ENCODE measurements at regions not wholly inside any gene's neighbourhood (a gene's known extent, or its start where the extent isn't known, plus 50 kb on each side); places are given as distances from the start of the nearest gene placed in this dataset.
"Not testable (repeated sequence)": the region's sequence is repeated elsewhere in the genome, so short reads cannot be mapped to it uniquely, and the experiment has no call there.

- TF ChIP-seq CTCF (IDR thresholded peaks at IDR 0.05): no peak
- Histone ChIP-seq H3K36me3 (no peaks in the 10 kb centered on the region), H3K4me1 (no peaks in the 10 kb centered on the region), H3K27ac (no peak overlapping the region), H3K9me3 (no peaks in the 10 kb centered on the region), H3K27me3 (no peaks in the 10 kb centered on the region), H3K4me3 (no peak overlapping the region)
- in situ Hi-C loops (cut with MboI; ENCODE audit: low pct_ligation_motif_present in 1 of 4, low pct_unique_long_range_greater_than_20kb in 1 of 4, low sequenced_read_pairs in 3 of 4): no loop called here
- no peak for DNase-seq
- intact Hi-C loops (cut with DNase I; ENCODE audit: low total_unique reads): no loop called here
- 66 to 72% methylated on average over 3 of the region's 3 CpGs for WGBS, 2 donors (ENCODE audit: low coverage in 1 of 2)
Observed at GRCh38 chr9:81312346-81312745, 377.0 kb downstream of the TLE1 start.

GRCh38 chr9:81308404-81308803 is 380.9 kb downstream of the TLE1 start:
- intact Hi-C loops (cut with DNase I; ENCODE audit: low total_unique reads): no loop called here
- WGBS, 2 donors (ENCODE audit: low coverage in 1 of 2): 68 to 70% methylated on average over 1 to 4 of the region's 4 CpGs
- in situ Hi-C loops (cut with MboI; ENCODE audit: low pct_ligation_motif_present in 1 of 4, low pct_unique_long_range_greater_than_20kb in 1 of 4, low sequenced_read_pairs in 3 of 4): no loop called here
- H3K27me3 ChIP-seq: no peaks in the 10 kb centered on the region
- no peaks in the 10 kb centered on the region for H3K9me3 ChIP-seq
- H3K27ac ChIP-seq: no peak overlapping the region
- H3K4me3 ChIP-seq: no peak overlapping the region
- DNase-seq: no peak
- no peaks in the 10 kb centered on the region for H3K4me1 ChIP-seq
- H3K36me3 ChIP-seq: no peaks in the 10 kb centered on the region
- TF ChIP-seq CTCF (IDR thresholded peaks at IDR 0.05): no peak
- no peak for TF ChIP-seq POLR2A (IDR thresholded peaks at IDR 0.05)
- no peak for TF ChIP-seq POLR2AphosphoS5 (IDR thresholded peaks at IDR 0.05)
- TF ChIP-seq EP300 (IDR thresholded peaks at IDR 0.05; ENCODE audit: low read depth): no peak

- H3K36me3 ChIP-seq; DNase-seq; H3K27me3 ChIP-seq; H3K4me1 ChIP-seq; in situ Hi-C loops (cut with MboI; ENCODE audit: low pct_ligation_motif_present in 1 of 4, low pct_unique_long_range_greater_than_20kb in 1 of 4, low sequenced_read_pairs in 3 of 4); H3K9me3 ChIP-seq; intact Hi-C loops (cut with DNase I; ENCODE audit: low total_unique reads); H3K4me3 ChIP-seq; H3K27ac ChIP-seq: not testable (repeated sequence)
- WGBS, 2 donors (ENCODE audit: low coverage in 1 of 2): 69 to 75% methylated on average over 4 to 5 of the region's 5 CpGs
Observed at GRCh38 chr9:81307791-81308190, 381.6 kb downstream of the TLE1 start.

- no peaks in the 10 kb centered on the region for H3K27me3 ChIP-seq
- H3K4me3 ChIP-seq: no peak overlapping the region
- WGBS, 2 donors (ENCODE audit: low coverage in 1 of 2): 77 to 79% methylated on average over 6 of the region's 6 CpGs
- no peak overlapping the region for H3K27ac ChIP-seq
- in situ Hi-C loops (cut with MboI; ENCODE audit: low pct_ligation_motif_present in 1 of 4, low pct_unique_long_range_greater_than_20kb in 1 of 4, low sequenced_read_pairs in 3 of 4): no loop called here
- no peaks in the 10 kb centered on the region for H3K4me1 ChIP-seq
- intact Hi-C loops (cut with DNase I; ENCODE audit: low total_unique reads): no loop called here
- no peaks in the 10 kb centered on the region for H3K9me3 ChIP-seq
- no peak for DNase-seq
- H3K36me3 ChIP-seq: no peaks in the 10 kb centered on the region
- TF ChIP-seq EP300 (IDR thresholded peaks at IDR 0.05; ENCODE audit: low read depth) (no peak), CTCF (IDR thresholded peaks at IDR 0.05) (no peak), POLR2A (IDR thresholded peaks at IDR 0.05) (no peak), POLR2AphosphoS5 (IDR thresholded peaks at IDR 0.05) (no peak)
Observed at GRCh38 chr9:81305561-81306182, 383.7 kb downstream of the TLE1 start.

GRCh38 chr9:81303658-81304057 is 385.7 kb downstream of the TLE1 start:
- intact Hi-C loops (cut with DNase I; ENCODE audit: low total_unique reads): no loop called here
- no peak for TF ChIP-seq POLR2AphosphoS5 (IDR thresholded peaks at IDR 0.05)
- no peak for TF ChIP-seq POLR2A (IDR thresholded peaks at IDR 0.05)
- TF ChIP-seq EP300 (IDR thresholded peaks at IDR 0.05; ENCODE audit: low read depth): no peak
- TF ChIP-seq CTCF (IDR thresholded peaks at IDR 0.05): no peak
- no peak for DNase-seq
- Histone ChIP-seq H3K4me1 (no peaks in the 10 kb centered on the region), H3K27me3 (no peaks in the 10 kb centered on the region), H3K4me3 (no peak overlapping the region), H3K9me3 (no peaks in the 10 kb centered on the region), H3K27ac (no peak overlapping the region), H3K36me3 (no peaks in the 10 kb centered on the region)
- 40 to 52% methylated on average over 3 to 5 of the region's 5 CpGs for WGBS, 2 donors (ENCODE audit: low coverage in 1 of 2)
- in situ Hi-C loops (cut with MboI; ENCODE audit: low pct_ligation_motif_present in 1 of 4, low pct_unique_long_range_greater_than_20kb in 1 of 4, low sequenced_read_pairs in 3 of 4): no loop called here

Data from transverse colon (tissue), 4 donors.